HEK293T (cell line): ENCODE measurements at regions not wholly inside any gene's neighbourhood (a gene's known extent, or its start where the extent isn't known, plus 50 kb on each side); places are given as distances from the start of the nearest gene placed in this dataset.
A peak's percentile ranks its signal among the peaks of the same experiment; 100 is the strongest.

Experiments used
- CTCF ChIA-PET: fragments of 350-600 bp; formaldehyde crosslinking; extraction: SDS; loops from one replicate; lab custom pipeline; 2021; ENCODE audit warnings: antibody characterized with exemption, inconsistent platforms; lab: Yijun Ruan, JAX
- POLR2A ChIA-PET: fragments of 350-600 bp; formaldehyde crosslinking; extraction: SDS; loops from one replicate; lab custom pipeline; 2020; ENCODE audit warnings: antibody characterized with exemption, inconsistent platforms; lab: Yijun Ruan, JAX
- DNase-seq: peaks from one replicate; pipeline ENCODE4 v3.0.0; 2012; ENCODE audit warnings: mixed read lengths; ENCODE audit errors: extremely low spot score
- ARNT ChIP-seq: fragments of 450-650 bp; IDR thresholded peaks from 2 replicates; pipeline ENCODE4 v1.6.1; 2017; ENCODE audit warnings: mild to moderate bottlenecking
- BHLHE40 ChIP-seq: fragments of 450-650 bp; IDR thresholded peaks from 2 replicates; pipeline ENCODE4 v1.6.1; 2016; ENCODE audit warnings: mild to moderate bottlenecking, moderate library complexity, borderline replicate concordance
- CTBP1 ChIP-seq: fragments of 450-650 bp; IDR thresholded peaks from 2 replicates; pipeline ENCODE4 v1.6.1; 2016; ENCODE audit warnings: borderline replicate concordance
- ELF4 ChIP-seq: fragments of 450-650 bp; IDR thresholded peaks from 2 replicates; pipeline ENCODE4 v1.6.1; 2017; ENCODE audit warnings: antibody characterized with exemption
- FOXA1 ChIP-seq: fragments of 450-650 bp; IDR thresholded peaks from 2 replicates; pipeline ENCODE4 v1.6.1; 2016; ENCODE audit warnings: mild to moderate bottlenecking
- FOXK2 ChIP-seq: fragments of 450-650 bp; IDR thresholded peaks from 2 replicates; pipeline ENCODE4 v1.6.1; 2016; ENCODE audit warnings: mild to moderate bottlenecking
- FOXM1 ChIP-seq: fragments of 450-650 bp; IDR thresholded peaks from 2 replicates; pipeline ENCODE4 v1.6.1; 2017; ENCODE audit warnings: mild to moderate bottlenecking, borderline replicate concordance
- HDGF ChIP-seq: fragments of 450-650 bp; IDR thresholded peaks from 2 replicates; pipeline ENCODE4 v1.6.1; 2017; ENCODE audit warnings: antibody characterized with exemption, borderline replicate concordance
- L3MBTL2 ChIP-seq: fragments of 450-650 bp; conservative IDR thresholded peaks from 2 replicates; pipeline ENCODE4 v1.6.1; 2016; ENCODE audit warnings: mild to moderate bottlenecking
- LEF1 ChIP-seq: fragments of 450-650 bp; IDR thresholded peaks from 2 replicates; pipeline ENCODE4 v1.6.1; 2017; ENCODE audit warnings: mild to moderate bottlenecking, borderline replicate concordance
- NFRKB ChIP-seq: fragments of 450-650 bp; IDR thresholded peaks from 2 replicates; pipeline ENCODE4 v1.6.1; 2016; ENCODE audit warnings: mild to moderate bottlenecking, moderate library complexity
- PKNOX1 ChIP-seq: fragments of 450-650 bp; IDR thresholded peaks from 2 replicates; pipeline ENCODE4 v1.6.1; 2016
- SP1 ChIP-seq: fragments of 450-650 bp; IDR thresholded peaks from 2 replicates; pipeline ENCODE4 v1.6.1; 2017
- SUZ12 ChIP-seq: fragments of 450-650 bp; IDR thresholded peaks from 2 replicates; pipeline ENCODE4 v1.6.1; 2016; ENCODE audit warnings: mild to moderate bottlenecking
- TARDBP ChIP-seq: fragments of 450-650 bp; IDR thresholded peaks from 2 replicates; pipeline ENCODE4 v1.6.1; 2016
- ZNF384 ChIP-seq: fragments of 450-650 bp; IDR thresholded peaks from 2 replicates; pipeline ENCODE4 v1.6.1; 2016

GRCh38 chr17:52384695-52385094 is 226.2 kb upstream of the CA10 start:
- DNase-seq = no peak
- ChIA-PET POLR2A (no interaction called here), CTCF (interaction anchor here (0.6 to 0.7 kb wide), 2 partner anchors 117 to 267 kb away, joined by 3 to 5 read pairs; no protein-coding TSS in a partner anchor)
- TF ChIP-seq TARDBP (no peak), FOXK2 (no peak), L3MBTL2 (no peak), CTBP1 (no peak), HDGF (no peak), SP1 (no peak), ARNT (no peak), PKNOX1 (no peak), ELF4 (no peak), FOXM1 (no peak), SUZ12 (no peak), NFRKB (no peak), LEF1 (no peak), BHLHE40 (no peak), ZNF384 (no peak), FOXA1 (no peak)

- DNase-seq = peak; percentile 45
- CTCF ChIA-PET = interaction anchor here (0.6 kb wide), 1 partner anchor 13 kb away, joined by 5 read pairs; no protein-coding TSS in a partner anchor
- POLR2A ChIA-PET = interaction anchor here (0.6 kb wide), 1 partner anchor 235 kb away, joined by 3 read pairs; no protein-coding TSS in a partner anchor
- no peak for TF ChIP-seq PKNOX1
Measured at GRCh38 chr17:52383493-52384100, 225.1 kb upstream of the CA10 start.

GRCh38 chr17:52378860-52379259 is 220.3 kb upstream of the CA10 start:
- ChIA-PET CTCF (no interaction called here), POLR2A (no interaction called here)
- TF ChIP-seq ARNT = no peak
- no peak for TF ChIP-seq LEF1
- TF ChIP-seq ZNF384 = no peak
- TF ChIP-seq FOXA1 = no peak
- TF ChIP-seq HDGF = no peak
- no peak for TF ChIP-seq L3MBTL2
- TF ChIP-seq PKNOX1 = no peak
- TF ChIP-seq SUZ12 = no peak
- TF ChIP-seq BHLHE40 = no peak
- TF ChIP-seq FOXM1 = no peak
- TF ChIP-seq CTBP1 = no peak
- no peak for TF ChIP-seq SP1
- TF ChIP-seq FOXK2 = no peak
- no peak for DNase-seq

GRCh38 chr17:52376137-52376536 is 217.6 kb upstream of the CA10 start:
- no peak for DNase-seq
- POLR2A ChIA-PET = no interaction called here
- no peak for TF ChIP-seq NFRKB
- no peak for TF ChIP-seq TARDBP
- no peak for TF ChIP-seq BHLHE40
- TF ChIP-seq CTBP1 = no peak
- TF ChIP-seq LEF1 = no peak
- no peak for TF ChIP-seq L3MBTL2
- no peak for TF ChIP-seq ARNT
- no peak for TF ChIP-seq FOXA1
- TF ChIP-seq ZNF384 = no peak
- TF ChIP-seq HDGF = no peak
- no peak for TF ChIP-seq SP1
- CTCF ChIA-PET = no interaction called here

GRCh38 chr17:52368886-52369285 is 210.4 kb upstream of the CA10 start:
- DNase-seq = no peak
- POLR2A ChIA-PET = no interaction called here
- CTCF ChIA-PET = no interaction called here
- TF ChIP-seq ARNT = no peak
- TF ChIP-seq HDGF = no peak
- TF ChIP-seq ZNF384 = no peak
- TF ChIP-seq LEF1 = no peak
- TF ChIP-seq CTBP1 = no peak
- TF ChIP-seq PKNOX1 = no peak
- no peak for TF ChIP-seq NFRKB
- TF ChIP-seq ELF4 = no peak
- no peak for TF ChIP-seq L3MBTL2
- no peak for TF ChIP-seq SP1

GRCh38 chr17:52357854-52358253 is 199.3 kb upstream of the CA10 start:
- CTCF ChIA-PET = no interaction called here
- TF ChIP-seq FOXA1 (no peak), LEF1 (no peak), FOXK2 (no peak), ZNF384 (no peak), CTBP1 (no peak), PKNOX1 (no peak), L3MBTL2 (no peak), NFRKB (no peak), TARDBP (no peak), BHLHE40 (no peak), ARNT (no peak), FOXM1 (no peak), HDGF (no peak), SP1 (no peak), SUZ12 (no peak), ELF4 (no peak)
- POLR2A ChIA-PET = no interaction called here
- DNase-seq = no peak
